IMR-90 (cell line): ENCODE measurements at regions not wholly inside any gene's neighbourhood (a gene's known extent, or its start where the extent isn't known, plus 50 kb on each side); places are given as distances from the start of the nearest gene placed in this dataset.

Source experiments
- ATAC-seq: fragments of 200-7000 bp; cut with Tn5 transposase; 2 replicates; pipeline ENCODE4 v1.9.1; 2020; ENCODE audit warnings: low read depth, mild to moderate bottlenecking, moderate library complexity
- BruUV-seq: library from RNA; stranded (reverse); fragments of 400-500 nt; replicated peaks from 2 replicates; lab custom pipeline; 2021; lab: Mats Ljungman, UMichigan
- CTCF ChIA-PET: fragments of 300-600 bp; formaldehyde crosslinking; extraction: SDS; loops from one replicate; lab custom pipeline; 2021; ENCODE audit warnings: antibody characterized with exemption; lab: Yijun Ruan, JAX
- POLR2A ChIA-PET: fragments of 300-600 bp; sonication (Branson Sonifier 250); formaldehyde crosslinking; loops from one replicate; lab custom pipeline; 2022; ENCODE audit warnings: antibody characterized with exemption; ENCODE audit not compliant: unreplicated experiment; lab: Charles Lee
- DNase-seq: peaks from one replicate; pipeline ENCODE4 v3.0.0; 2013
- H2AFZ ChIP-seq: replicated peaks from 2 replicates; pipeline ENCODE3; 2013; ENCODE audit warnings: low read length, mild to moderate bottlenecking; ENCODE audit not compliant: poor library complexity
- H2AK5ac ChIP-seq: 2 replicates; pipeline ENCODE4 v1.6.1; 2013; ENCODE audit warnings: low read depth, low read length, inconsistent platforms
- H2AK9ac ChIP-seq: replicated peaks from 2 replicates; pipeline ENCODE3; 2013; ENCODE audit warnings: mild to moderate bottlenecking, low read depth, low read length, moderate library complexity; ENCODE audit not compliant: poor library complexity
- H2BK120ac ChIP-seq: 2 replicates; pipeline ENCODE4 v1.6.1; 2013; ENCODE audit warnings: low read depth, low read length, inconsistent platforms
- H2BK15ac ChIP-seq: 3 replicates; pipeline ENCODE4 v1.6.1; 2013; ENCODE audit warnings: low read depth, low read length, inconsistent platforms
- H2BK20ac ChIP-seq: 2 replicates; pipeline ENCODE4 v1.6.1; 2013; ENCODE audit warnings: low read depth, mild to moderate bottlenecking, inconsistent platforms, low read length, moderate library complexity
- H2BK5ac ChIP-seq: 2 replicates; pipeline ENCODE4 v1.6.1; 2013; ENCODE audit warnings: mild to moderate bottlenecking, low read depth, low read length, inconsistent platforms; ENCODE audit not compliant: poor library complexity, severe bottlenecking
- H3K14ac ChIP-seq: replicated peaks from 2 replicates; pipeline ENCODE4 v1.6.1; 2013; ENCODE audit warnings: low read depth, low read length, inconsistent platforms
- H3K18ac ChIP-seq: 2 replicates; pipeline ENCODE4 v1.6.1; 2013; ENCODE audit warnings: low read depth, low read length, control low read depth
- H3K23ac ChIP-seq: 2 replicates; pipeline ENCODE4 v1.6.1; 2013; ENCODE audit warnings: low read depth, low read length, inconsistent platforms
- H3K27ac ChIP-seq: 2 replicates; pipeline ENCODE4 v1.5.1; 2013; ENCODE audit warnings: mild to moderate bottlenecking, control low read depth, low read length; ENCODE audit not compliant: insufficient read depth
- H3K27me3 ChIP-seq: 2 replicates; pipeline ENCODE4 v1.6.1; 2013; ENCODE audit warnings: low read length; ENCODE audit not compliant: control insufficient read depth, insufficient read depth
- H3K36me3 ChIP-seq: 2 replicates; pipeline ENCODE4 v1.6.1; 2013; ENCODE audit warnings: low read length, mixed read lengths; ENCODE audit not compliant: control insufficient read depth, insufficient read depth
- H3K4ac ChIP-seq: 2 replicates; pipeline ENCODE4 v1.6.1; 2013; ENCODE audit warnings: low read depth, low read length, inconsistent platforms
- H3K4me1 ChIP-seq: 2 replicates; pipeline ENCODE4 v1.6.1; 2013; ENCODE audit warnings: low read length, mixed read lengths; ENCODE audit not compliant: control insufficient read depth, insufficient read depth
- H3K4me2 ChIP-seq: 2 replicates; pipeline ENCODE4 v1.6.1; 2013; ENCODE audit warnings: low read depth, mild to moderate bottlenecking, control low read depth, low read length, moderate library complexity
- H3K4me3 ChIP-seq: 2 replicates; pipeline ENCODE4 v1.5.1; 2013; ENCODE audit warnings: low read depth, mild to moderate bottlenecking, control low read depth, low read length, moderate library complexity; ENCODE audit not compliant: insufficient read depth
- H3K56ac ChIP-seq: 2 replicates; pipeline ENCODE4 v1.6.1; 2013; ENCODE audit warnings: low read length, inconsistent platforms; ENCODE audit not compliant: insufficient read depth; ENCODE audit errors: extremely low read depth
- H3K79me1 ChIP-seq, 2 experiments: 2 replicates each; pipeline ENCODE4 v1.6.1; 2013; ENCODE audit warnings: low read length in 2 of 2, inconsistent platforms in 1 of 2, low read depth in 1 of 2
- H3K9ac ChIP-seq: 2 replicates; pipeline ENCODE4 v1.6.1; 2013; ENCODE audit warnings: low read depth, low read length, control low read depth
- H3K9me1 ChIP-seq: 2 replicates; pipeline ENCODE4 v1.6.1; 2013; ENCODE audit warnings: low read length, inconsistent platforms; ENCODE audit not compliant: insufficient read depth
- H3K9me3 ChIP-seq: 2 replicates; pipeline ENCODE4 v1.6.1; 2013; ENCODE audit warnings: low read length; ENCODE audit not compliant: control insufficient read depth, insufficient read depth
- H4K20me1 ChIP-seq: 2 replicates; pipeline ENCODE4 v1.6.1; 2013; ENCODE audit warnings: low read length, inconsistent platforms; ENCODE audit not compliant: insufficient read depth
- H4K5ac ChIP-seq: 2 replicates; pipeline ENCODE4 v1.6.1; 2013; ENCODE audit warnings: mild to moderate bottlenecking, low read depth, low read length, control low read depth
- H4K8ac ChIP-seq, 2 experiments: 2 replicates each; pipeline ENCODE4 v1.6.1; 2013; ENCODE audit warnings: low read depth in 2 of 2, low read length in 2 of 2, control low read depth in 1 of 2, inconsistent platforms in 1 of 2
- H4K91ac ChIP-seq: 2 replicates; pipeline ENCODE4 v1.6.1; 2013; ENCODE audit warnings: low read depth, low read length, inconsistent platforms; ENCODE audit not compliant: insufficient read depth
- BHLHE40 ChIP-seq: fragments of 150-350 bp; IDR thresholded peaks from 2 replicates; pipeline ENCODE4 v1.6.1; 2016; ENCODE audit warnings: mild to moderate bottlenecking, low read depth, low read length
- CTCF ChIP-seq: conservative IDR thresholded peaks from 2 replicates; pipeline ENCODE4 v1.5.1; 2012; ENCODE audit warnings: mild to moderate bottlenecking, low read depth, low read length, improper control_type of control experiment
- MXI1 ChIP-seq: IDR thresholded peaks from 2 replicates; pipeline ENCODE4 v1.6.1; 2012; ENCODE audit warnings: low read depth, mild to moderate bottlenecking, low read length, moderate library complexity, borderline replicate concordance
- RAD21 ChIP-seq: IDR thresholded peaks from 2 replicates; pipeline ENCODE4 v1.6.1; 2012; ENCODE audit warnings: low read length, improper control_type of control experiment
- SMC3 ChIP-seq: fragments of 150-350 bp; IDR thresholded peaks from 2 replicates; pipeline ENCODE4 v1.6.1; 2016; ENCODE audit warnings: low read depth, mild to moderate bottlenecking, antibody characterized with exemption, low read length, moderate library complexity
- WGBS, 2 experiments: methylation state at CpG; one replicate each; pipeline versions ENCODE4 v1.1.5 to v1.1.7; 2013; ENCODE audit warnings: missing lambda C conversion rate in 2 of 2; ENCODE audit not compliant: insufficient read length in 1 of 2; ENCODE audit errors: extremely low coverage in 2 of 2; 5-methylcytosine and 5-hydroxymethylcytosine counted together
- dilution Hi-C: fragments of 300-500 bp; cut with HindIII; formaldehyde crosslinking; loops from one replicate; pipeline ENCODE4 v1.14.3; 2018; ENCODE audit warnings: low sequenced_read_pairs; ENCODE audit not compliant: unreplicated experiment
- in situ Hi-C: fragments of 300-500 bp; cut with MboI; formaldehyde crosslinking; loops from 3 replicates; pipeline ENCODE4 v1.14.3; 2019; ENCODE audit warnings: low sequenced_read_pairs, inconsistent platforms, mixed read lengths
- intact Hi-C: fragments of 100-400 bp; cut with micrococcal nuclease; formaldehyde crosslinking; loops from 2 replicates; pipeline ENCODE4 v1.10.0; 2022

DNA sequence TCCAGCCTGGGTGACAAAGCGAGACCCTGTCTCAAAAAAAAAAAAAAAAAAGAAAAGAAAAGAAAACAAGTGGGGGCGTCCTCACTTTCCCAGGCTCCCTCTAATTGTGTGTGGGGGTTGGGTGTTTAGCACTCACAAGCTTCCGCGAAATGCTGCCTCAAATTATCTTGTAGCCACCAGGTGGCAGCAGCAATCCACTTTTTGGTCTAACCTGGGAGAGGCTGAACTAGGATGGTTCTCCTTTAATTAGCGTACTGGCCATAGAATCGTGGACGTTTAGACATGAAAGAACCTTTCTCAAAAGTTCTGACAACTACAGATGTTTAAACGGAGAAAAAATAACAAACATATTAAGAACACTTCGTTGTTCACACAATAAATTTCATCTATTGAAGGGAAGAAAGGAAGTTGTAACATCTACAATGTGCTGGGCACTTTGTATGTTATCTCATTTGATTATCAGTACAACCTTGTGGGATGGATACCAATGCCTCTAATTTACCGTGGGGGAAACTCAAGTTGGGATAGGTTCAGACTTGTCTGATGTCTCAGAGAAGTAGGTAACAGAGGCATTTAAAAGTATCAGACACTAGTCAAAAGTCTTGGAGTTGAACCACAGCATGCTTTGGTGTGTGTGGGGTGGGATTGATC lies 122.7 kb upstream of the NABP1 start:
- POLR2A ChIA-PET, result no interaction called here
- ATAC-seq (peak; percentile 93), DNase-seq (peak; percentile 74)
- H3K4me3 ChIP-seq, result no peak overlapping the region
- H4K8ac ChIP-seq, result no peak overlapping the region
- H3K14ac ChIP-seq, result no peak overlapping the region
- TF ChIP-seq SMC3 (peak; percentile 85), MXI1 (no peak), CTCF (peak; percentile 86), BHLHE40 (no peak), RAD21 (peak; percentile 90)
- CTCF ChIA-PET, result interaction anchor here (0.6 to 1.1 kb wide), 5 partner anchors 113 to 607 kb away, joined by 3 to 6 read pairs (median 4); no protein-coding TSS in a partner anchor
- H2BK120ac ChIP-seq, result no peak overlapping the region
- no peaks in the 10 kb centered on the region for H3K9me3 ChIP-seq
- H3K4me2 ChIP-seq, result no peak overlapping the region; the same call in 1 of the 2 replicates
- H2BK20ac ChIP-seq, result no peak overlapping the region
- in situ Hi-C loops (loop anchor here (10.0 kb wide), 1 partner anchor 730 kb away; no protein-coding TSS in a partner anchor), intact Hi-C loops (loop anchor here (1.0 kb wide), 1 partner anchor 606 kb away; no protein-coding TSS in a partner anchor), dilution Hi-C loops (no loop called here)
- peaks cover 3% of the 10 kb centered on the region; the same call in 1 of the 2 replicates for H3K9me1 ChIP-seq
- H2BK5ac ChIP-seq, result no peak overlapping the region
- no TSS peak for BruUV-seq
- no peak overlapping the region for H3K9ac ChIP-seq
- H4K20me1 ChIP-seq, result no peaks in the 10 kb centered on the region
- 0% methylated on average over 2 of the region's 10 CpGs; no CpG with 5 or more reads in 1 of the 2 experiments for WGBS, 2 experiments
- H4K91ac ChIP-seq, result no peak overlapping the region
- no peak overlapping the region for H3K18ac ChIP-seq
- no peaks in the 10 kb centered on the region for H3K4me1 ChIP-seq
- no peak overlapping the region for H2BK15ac ChIP-seq
- H3K79me1 ChIP-seq, result no peaks in the 10 kb centered on the region
- no peak overlapping the region for H4K5ac ChIP-seq
- H3K27ac ChIP-seq, result no peak overlapping the region
- H3K4ac ChIP-seq, result no peak overlapping the region
- no peaks in the 10 kb centered on the region for H3K36me3 ChIP-seq
- H3K23ac ChIP-seq, result no peak overlapping the region
- no peak overlapping the region for H3K56ac ChIP-seq
- no peak overlapping the region for H2AK9ac ChIP-seq
- H2AK5ac ChIP-seq, result no peak overlapping the region
- H2AFZ ChIP-seq, result no peak overlapping the region
- H3K27me3 ChIP-seq, result peaks cover 3% of the 10 kb centered on the region; the same call in 1 of the 2 replicates
